ENCODE measurements at regions not wholly inside any gene's neighbourhood (a gene's known extent, or its start where the extent isn't known, plus 50 kb on each side); places are given as distances from the start of the nearest gene placed in this dataset.

DNA sequence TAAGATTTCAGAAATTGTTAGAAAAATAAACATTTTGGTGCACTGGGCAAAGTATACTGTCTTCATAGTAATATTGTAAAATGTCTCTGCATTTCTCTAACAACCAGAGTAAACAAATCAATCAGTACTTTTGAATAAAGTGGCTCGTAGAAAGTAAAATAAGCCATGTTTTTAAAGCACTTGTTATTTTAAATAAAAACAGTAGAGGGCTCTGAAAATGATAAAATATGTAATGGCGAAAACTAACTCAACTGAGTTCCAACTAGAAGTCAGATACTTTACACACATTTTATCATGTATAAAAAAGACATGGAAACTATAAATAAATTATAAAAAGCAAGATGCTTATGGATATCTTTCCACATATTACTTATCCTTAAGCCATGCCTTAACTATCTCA, 1134.4 kb downstream of the PDHA2 start:
- Histone ChIP-seq H3F3A (ENCODE audit: control insufficient read depth, insufficient read depth) (no peaks in the 10 kb centered on the region), H3K36me3 (ENCODE audit: control insufficient read depth, low read length) (no peaks in the 10 kb centered on the region), H3K4me2 (ENCODE audit: low read length) (no peak overlapping the region), H3K4me1 (ENCODE audit: control insufficient read depth, low read length) (no peaks in the 10 kb centered on the region), H3K27ac (ENCODE audit: low read depth, low read length) (no peak overlapping the region), H3K27me3 (ENCODE audit: control insufficient read depth, low read length) (no peaks in the 10 kb centered on the region), H4K20me1 (ENCODE audit: control insufficient read depth, insufficient read depth, low read depth, low read length) (no peaks in the 10 kb centered on the region), H3K4me3 (ENCODE audit: low read length) (no peak overlapping the region), H3K9me3 (ENCODE audit: control insufficient read depth, insufficient read depth, low read length) (no peaks in the 10 kb centered on the region), H3K9me2 (replicated peaks; ENCODE audit: control insufficient read depth, low read length) (no peaks in the 10 kb centered on the region), H3K79me2 (ENCODE audit: control insufficient read depth, low read length) (no peaks in the 10 kb centered on the region)
- TF ChIP-seq, protein P1, sequence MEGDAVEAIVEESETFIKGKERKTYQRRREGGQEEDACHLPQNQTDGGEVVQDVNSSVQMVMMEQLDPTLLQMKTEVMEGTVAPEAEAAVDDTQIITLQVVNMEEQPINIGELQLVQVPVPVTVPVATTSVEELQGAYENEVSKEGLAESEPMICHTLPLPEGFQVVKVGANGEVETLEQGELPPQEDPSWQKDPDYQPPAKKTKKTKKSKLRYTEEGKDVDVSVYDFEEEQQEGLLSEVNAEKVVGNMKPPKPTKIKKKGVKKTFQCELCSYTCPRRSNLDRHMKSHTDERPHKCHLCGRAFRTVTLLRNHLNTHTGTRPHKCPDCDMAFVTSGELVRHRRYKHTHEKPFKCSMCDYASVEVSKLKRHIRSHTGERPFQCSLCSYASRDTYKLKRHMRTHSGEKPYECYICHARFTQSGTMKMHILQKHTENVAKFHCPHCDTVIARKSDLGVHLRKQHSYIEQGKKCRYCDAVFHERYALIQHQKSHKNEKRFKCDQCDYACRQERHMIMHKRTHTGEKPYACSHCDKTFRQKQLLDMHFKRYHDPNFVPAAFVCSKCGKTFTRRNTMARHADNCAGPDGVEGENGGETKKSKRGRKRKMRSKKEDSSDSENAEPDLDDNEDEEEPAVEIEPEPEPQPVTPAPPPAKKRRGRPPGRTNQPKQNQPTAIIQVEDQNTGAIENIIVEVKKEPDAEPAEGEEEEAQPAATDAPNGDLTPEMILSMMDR (IDR thresholded peaks at IDR 0.05; ENCODE audit: low read depth, low read length, poor library complexity, severe bottlenecking), result no peak
- TF ChIP-seq EZH2phosphoT487 (IDR thresholded peaks at IDR 0.05; ENCODE audit: borderline replicate concordance, low read length), result no peak

DNA sequence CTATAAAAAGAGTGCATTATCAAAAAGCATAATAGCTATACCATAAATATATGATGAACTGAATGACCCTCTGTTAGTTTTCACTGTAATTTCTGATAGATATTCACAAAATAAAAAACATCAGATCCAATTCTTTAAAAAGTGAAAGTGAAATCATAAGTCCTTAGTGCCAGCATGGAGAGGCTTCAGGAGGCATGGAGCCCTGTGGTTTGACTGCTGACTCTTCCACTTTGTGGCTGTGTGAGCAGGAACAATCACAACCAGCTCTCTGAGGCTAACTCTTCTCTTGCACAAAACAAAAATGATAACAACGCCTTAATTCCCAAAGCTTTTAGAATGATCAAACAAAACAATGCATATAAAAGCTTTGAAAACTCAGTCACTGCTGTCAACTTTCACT, 1143.9 kb downstream of the PDHA2 start:
- Histone ChIP-seq H4K20me1 (ENCODE audit: control insufficient read depth, insufficient read depth, low read depth, low read length) (no peaks in the 10 kb centered on the region), H3K4me3 (ENCODE audit: low read length) (no peak overlapping the region), H3K9me3 (ENCODE audit: control insufficient read depth, insufficient read depth, low read length) (no peaks in the 10 kb centered on the region), H3K4me1 (ENCODE audit: control insufficient read depth, low read length) (no peaks in the 10 kb centered on the region), H3K4me2 (ENCODE audit: low read length) (no peak overlapping the region), H3K27ac (ENCODE audit: low read depth, low read length) (no peak overlapping the region), H3K79me2 (ENCODE audit: control insufficient read depth, low read length) (no peaks in the 10 kb centered on the region), H3K36me3 (ENCODE audit: control insufficient read depth, low read length) (no peaks in the 10 kb centered on the region), H3F3A (ENCODE audit: control insufficient read depth, insufficient read depth) (no peaks in the 10 kb centered on the region), H3K27me3 (ENCODE audit: control insufficient read depth, low read length) (no peaks in the 10 kb centered on the region), H3K9me2 (replicated peaks; ENCODE audit: control insufficient read depth, low read length) (no peaks in the 10 kb centered on the region)
- TF ChIP-seq, protein P1 (IDR thresholded peaks at IDR 0.05; ENCODE audit: low read depth, low read length, poor library complexity, severe bottlenecking), result no peak
- TF ChIP-seq EZH2phosphoT487 (IDR thresholded peaks at IDR 0.05; ENCODE audit: borderline replicate concordance, low read length), result no peak

DNA sequence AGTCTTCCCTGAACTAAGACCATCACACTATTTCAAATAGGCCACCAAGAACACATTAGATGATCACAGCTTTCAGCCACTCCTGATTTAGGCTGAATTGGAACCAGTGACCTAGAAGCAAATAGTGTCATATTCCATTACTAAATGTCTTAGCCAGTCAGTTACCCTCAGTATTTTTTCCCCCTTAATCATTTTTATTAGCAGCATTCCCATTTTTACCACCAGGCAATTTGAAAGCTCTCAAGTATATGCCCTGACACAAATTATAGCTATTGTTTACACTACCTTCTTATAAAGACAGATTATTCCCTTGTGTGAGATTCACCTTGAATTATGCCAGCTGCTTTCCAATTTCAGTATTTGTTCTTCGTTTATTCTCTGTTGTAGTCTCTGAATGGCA, 1146.9 kb downstream of the PDHA2 start:
- no peaks in the 10 kb centered on the region for H3K36me3 ChIP-seq (ENCODE audit: control insufficient read depth, low read length)

More for the DNA sequence above, 1146.9 kb downstream of the PDHA2 start:
- H3F3A ChIP-seq (ENCODE audit: control insufficient read depth, insufficient read depth), result no peaks in the 10 kb centered on the region
- H4K20me1 ChIP-seq (ENCODE audit: control insufficient read depth, insufficient read depth, low read depth, low read length), result no peaks in the 10 kb centered on the region
- H3K27ac ChIP-seq (ENCODE audit: low read depth, low read length), result no peak overlapping the region
- H3K4me2 ChIP-seq (ENCODE audit: low read length), result no peak overlapping the region
- H3K9me3 ChIP-seq (ENCODE audit: control insufficient read depth, insufficient read depth, low read length), result no peaks in the 10 kb centered on the region
- H3K79me2 ChIP-seq (ENCODE audit: control insufficient read depth, low read length), result no peaks in the 10 kb centered on the region
- H3K4me3 ChIP-seq (ENCODE audit: low read length), result no peak overlapping the region
- H3K9me2 ChIP-seq (replicated peaks; ENCODE audit: control insufficient read depth, low read length), result no peaks in the 10 kb centered on the region
- no peaks in the 10 kb centered on the region for H3K4me1 ChIP-seq (ENCODE audit: control insufficient read depth, low read length)
- no peaks in the 10 kb centered on the region for H3K27me3 ChIP-seq (ENCODE audit: control insufficient read depth, low read length)
- TF ChIP-seq, protein P1 (IDR thresholded peaks at IDR 0.05; ENCODE audit: low read depth, low read length, poor library complexity, severe bottlenecking), result no peak
- TF ChIP-seq EZH2phosphoT487 (IDR thresholded peaks at IDR 0.05; ENCODE audit: borderline replicate concordance, low read length), result no peak

Data from DOHH2 (cell line).